GM21528 (cell line): ENCODE measurements at regions not wholly inside any gene's neighbourhood (a gene's known extent, or its start where the extent isn't known, plus 50 kb on each side); places are given as distances from the start of the nearest gene placed in this dataset.
"Not testable (repeated sequence)": the region's sequence is repeated elsewhere in the genome, so short reads cannot be mapped to it uniquely, and the experiment has no call there.

ENCODE experiments used
- ATAC-seq: cut with Tn5 transposase; IDR thresholded peaks from one replicate; pipeline ENCODE4 v1.9.1; 2021; ENCODE audit warnings: mild to moderate bottlenecking, moderate library complexity; ENCODE audit not compliant: unreplicated experiment, low FRiP score

DNA sequence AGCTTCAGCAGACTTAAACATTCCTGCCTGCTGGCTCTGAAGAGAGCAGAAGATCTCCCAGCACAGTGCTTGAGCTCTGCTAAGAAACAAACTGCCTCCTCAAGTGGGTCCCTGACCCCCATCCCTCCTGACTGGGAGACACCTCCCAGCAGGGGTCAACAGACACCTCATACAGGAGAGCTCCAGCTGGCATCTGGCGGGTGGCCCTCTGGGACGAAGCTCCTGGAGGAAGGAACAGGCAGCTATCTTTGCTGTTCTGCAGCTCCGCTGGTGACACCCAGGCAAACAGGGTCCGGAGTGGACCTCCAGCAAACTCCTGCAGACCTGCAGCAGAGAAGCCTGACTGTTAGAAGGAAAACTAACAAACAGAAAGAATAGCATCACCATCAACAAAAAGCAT lies 139.3 kb downstream of the ATXN7L3B start:
- not testable (repeated sequence) for ATAC-seq

- no peak for ATAC-seq
These were observed 147.8 kb downstream of the ATXN7L3B start for GRCh38 chr12:74685385-74685784.

DNA sequence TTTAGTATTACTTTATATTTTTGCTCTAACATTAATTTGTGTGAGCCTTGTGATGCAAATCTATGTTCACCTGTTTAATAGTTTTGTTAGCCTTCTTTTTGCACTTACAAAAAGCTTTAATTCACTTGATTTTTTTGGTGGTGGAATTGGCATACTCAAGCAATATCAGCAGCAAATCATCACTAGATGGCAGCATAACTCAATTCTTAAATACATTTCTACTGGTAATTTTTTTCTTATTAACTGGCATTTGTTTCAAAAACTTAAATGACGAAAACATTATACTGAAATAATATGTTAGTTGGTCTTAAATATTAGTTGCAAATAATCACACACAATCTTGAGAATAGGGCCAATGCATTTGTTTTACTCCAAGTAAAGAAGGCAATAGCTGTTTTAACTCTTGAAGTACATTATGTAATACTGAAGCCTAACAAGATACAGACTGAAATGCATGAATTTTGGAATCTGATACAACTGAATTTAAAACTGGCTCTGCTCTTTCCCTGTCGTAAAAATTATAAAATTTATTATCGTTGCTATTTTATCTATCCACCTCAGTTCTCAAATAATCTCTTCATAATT lies 151.5 kb downstream of the ATXN7L3B start:
- no peak for ATAC-seq

GRCh38 chr12:74689929-74690328 lies 152.3 kb downstream of the ATXN7L3B start:
- no peak for ATAC-seq

DNA sequence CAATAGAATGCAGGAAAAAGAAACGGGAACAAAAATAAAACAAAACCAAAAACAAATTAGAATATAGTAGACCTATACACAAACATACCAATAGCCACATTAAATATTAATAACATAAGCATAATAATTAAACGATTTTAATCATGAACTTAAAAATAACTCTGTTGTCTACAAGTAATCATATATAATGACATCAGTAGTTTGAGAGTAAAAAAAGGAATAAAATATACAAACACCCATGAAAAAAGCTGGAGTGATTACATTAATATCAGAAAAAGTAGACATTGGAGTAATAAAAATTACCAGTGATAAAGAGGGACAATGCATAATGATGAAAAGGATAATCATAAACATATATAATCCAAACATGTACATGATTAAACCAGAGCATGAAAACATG lies 181.8 kb downstream of the ATXN7L3B start:
- no peak for ATAC-seq

DNA sequence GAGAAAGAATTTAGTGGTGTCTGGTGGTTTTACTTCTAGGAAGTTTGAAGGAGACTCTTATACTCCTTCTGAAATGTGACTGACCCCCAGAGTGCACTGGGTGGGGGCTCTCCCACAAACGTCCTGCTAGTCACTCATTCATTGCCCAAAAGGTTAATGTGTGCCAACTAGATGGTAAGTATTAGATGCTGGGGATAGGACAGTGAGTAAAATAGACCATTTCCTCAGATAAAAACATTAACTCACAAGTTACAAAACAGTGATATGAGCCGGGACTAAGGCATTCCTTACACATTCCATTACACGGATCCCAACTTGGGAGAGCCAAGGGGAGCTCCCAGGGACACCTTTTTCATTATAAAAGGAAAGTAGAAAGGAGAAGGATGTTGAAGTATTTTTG lies 185.1 kb downstream of the ATXN7L3B start:
- ATAC-seq, result no peak

DNA sequence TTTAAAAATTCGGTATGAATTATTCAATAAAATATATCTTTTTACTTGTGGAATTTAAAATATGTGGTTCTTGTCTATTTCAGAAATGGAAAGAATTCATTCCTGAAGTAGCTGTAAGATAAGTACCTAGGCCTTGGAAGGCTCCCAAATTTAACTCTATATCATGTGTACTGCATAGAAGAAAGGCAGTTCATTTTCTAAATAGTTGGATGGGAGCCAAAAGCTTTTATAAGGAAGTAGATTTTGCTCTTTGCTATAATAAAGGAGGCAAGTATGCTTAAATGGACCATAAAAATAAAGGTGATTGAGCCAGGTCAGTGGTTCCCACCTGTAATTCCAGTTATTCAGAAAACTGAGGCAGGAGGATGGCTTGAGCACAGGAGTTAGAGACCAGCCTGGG lies 187.5 kb downstream of the ATXN7L3B start:
- ATAC-seq, result no peak

DNA sequence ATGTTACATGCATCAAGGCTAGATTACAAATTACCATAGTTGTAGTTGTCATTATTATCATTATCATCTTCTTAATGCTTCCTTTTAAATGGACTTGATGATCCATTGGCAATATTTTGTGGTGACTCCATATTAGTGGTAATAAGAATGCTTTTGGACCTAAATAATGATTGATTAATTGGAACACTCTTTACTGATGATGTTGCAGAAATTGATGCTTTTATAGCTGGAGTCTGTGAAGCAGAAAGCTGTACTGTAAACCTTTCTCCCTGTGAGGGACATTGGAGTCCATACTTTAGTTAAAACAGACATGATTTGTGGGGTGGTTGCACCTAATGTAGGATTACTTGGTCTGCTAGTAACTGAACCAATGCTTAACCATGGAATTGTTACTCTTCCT lies 190.4 kb downstream of the ATXN7L3B start:
- no peak for ATAC-seq

DNA sequence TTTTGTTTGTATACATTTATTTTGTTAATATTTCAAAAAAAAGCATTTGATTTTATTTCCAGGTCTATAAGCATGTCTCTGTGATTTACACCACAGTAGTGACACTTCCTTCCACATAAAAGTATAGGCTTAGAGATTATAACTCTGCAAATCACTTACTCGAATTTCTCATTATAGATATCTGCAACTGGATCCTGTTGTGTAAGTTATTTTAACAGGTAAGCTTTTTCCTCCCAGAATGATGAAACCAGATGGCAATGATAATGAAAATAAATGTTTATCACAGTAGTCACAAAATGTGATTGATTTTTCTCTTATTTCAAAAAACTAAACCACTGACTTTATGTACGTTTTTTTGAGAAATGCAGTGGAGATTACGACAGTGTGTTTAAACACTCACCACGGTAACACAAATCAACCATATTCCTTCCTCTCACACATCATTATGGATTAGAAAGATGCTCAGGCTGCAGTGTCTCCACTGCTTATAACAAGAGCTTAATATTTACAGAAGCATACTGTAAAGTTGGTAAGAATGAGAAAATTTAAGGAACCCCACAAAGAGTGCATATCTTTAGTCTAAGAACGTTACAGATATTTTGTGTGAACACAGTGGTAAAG lies 194.6 kb downstream of the ATXN7L3B start:
- no peak for ATAC-seq

DNA sequence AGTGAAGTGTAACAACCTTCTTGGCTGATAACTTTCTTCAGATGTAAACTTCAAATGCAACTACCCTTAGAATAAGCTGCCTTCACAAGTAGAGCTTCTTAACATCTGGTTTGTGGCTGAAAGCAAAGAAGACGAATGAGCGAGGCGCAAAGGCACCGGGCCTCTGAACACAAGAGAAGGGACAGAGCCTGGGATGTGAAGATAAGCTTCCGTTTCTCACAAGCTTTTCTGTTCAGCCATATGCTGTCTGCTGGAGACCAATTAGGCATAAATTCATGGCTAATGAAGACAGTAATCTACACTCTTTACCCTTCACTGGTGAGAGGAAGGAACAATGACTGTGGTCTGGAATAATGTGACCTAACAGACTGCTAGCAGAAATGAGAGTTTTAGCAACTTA lies 195.2 kb downstream of the ATXN7L3B start:
- no peak for ATAC-seq

DNA sequence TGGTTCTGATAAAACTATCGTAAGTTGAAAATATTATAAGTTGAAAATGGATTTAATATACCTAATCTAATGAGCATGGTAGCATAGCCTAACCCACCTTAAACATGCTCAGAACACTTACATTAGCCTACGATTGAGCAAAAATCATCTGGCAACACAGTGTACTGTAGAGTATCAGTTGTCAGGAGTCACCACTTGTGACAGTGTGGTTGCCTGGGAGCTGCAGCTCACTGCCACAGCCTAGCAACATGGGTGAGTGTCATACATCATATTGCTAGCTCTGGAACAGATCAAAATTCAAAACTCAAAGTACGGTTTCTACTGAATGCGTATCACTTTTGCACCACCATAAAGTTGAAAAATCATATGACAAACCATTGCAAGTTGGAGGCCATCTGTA lies 203.5 kb downstream of the ATXN7L3B start:
- ATAC-seq, result no peak

GRCh38 chr12:74747305-74747704 lies 209.7 kb downstream of the ATXN7L3B start:
- ATAC-seq, result no peak

GRCh38 chr12:74751441-74751840 lies 213.8 kb downstream of the ATXN7L3B start:
- ATAC-seq, result no peak

GRCh38 chr12:74752215-74752614 lies 214.6 kb downstream of the ATXN7L3B start:
- no peak for ATAC-seq

DNA sequence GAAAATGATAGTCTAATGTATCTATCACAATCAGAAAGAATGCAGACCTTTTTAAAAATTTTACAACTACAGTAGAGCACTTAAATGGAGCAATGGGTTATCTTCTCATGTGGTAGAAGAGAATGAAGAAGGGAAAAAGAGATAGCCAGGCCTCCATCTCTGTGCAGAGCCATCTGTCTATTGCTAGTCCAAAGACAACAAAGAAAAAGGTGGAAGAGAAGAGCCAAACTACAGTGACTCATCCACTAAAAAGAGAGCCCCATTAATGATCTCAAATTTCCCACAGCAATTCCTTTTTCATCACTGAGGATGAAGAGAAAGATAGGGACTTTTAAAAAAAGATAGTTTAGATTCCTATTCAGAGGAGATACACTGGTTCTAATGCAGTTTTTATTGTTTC lies 232.9 kb downstream of the ATXN7L3B start:
- no peak for ATAC-seq

DNA sequence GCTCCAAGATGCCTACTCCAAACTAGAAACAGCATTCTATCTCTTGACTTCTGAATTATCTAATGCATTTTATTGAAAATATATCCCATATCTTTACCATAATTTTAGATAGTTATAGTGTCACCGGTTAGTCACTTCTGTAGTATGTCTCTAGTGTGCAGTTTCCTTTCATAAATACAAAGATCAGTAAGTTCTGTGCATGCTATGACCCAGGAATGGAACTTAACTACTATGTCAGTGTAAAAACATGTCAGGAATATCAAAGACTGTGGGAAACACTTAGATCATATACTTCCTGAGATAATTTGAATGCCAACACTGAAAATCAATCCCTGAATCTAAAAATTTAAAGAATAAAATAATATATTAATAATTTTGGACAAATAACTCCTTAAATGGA lies 237.6 kb downstream of the ATXN7L3B start:
- ATAC-seq, result no peak

DNA sequence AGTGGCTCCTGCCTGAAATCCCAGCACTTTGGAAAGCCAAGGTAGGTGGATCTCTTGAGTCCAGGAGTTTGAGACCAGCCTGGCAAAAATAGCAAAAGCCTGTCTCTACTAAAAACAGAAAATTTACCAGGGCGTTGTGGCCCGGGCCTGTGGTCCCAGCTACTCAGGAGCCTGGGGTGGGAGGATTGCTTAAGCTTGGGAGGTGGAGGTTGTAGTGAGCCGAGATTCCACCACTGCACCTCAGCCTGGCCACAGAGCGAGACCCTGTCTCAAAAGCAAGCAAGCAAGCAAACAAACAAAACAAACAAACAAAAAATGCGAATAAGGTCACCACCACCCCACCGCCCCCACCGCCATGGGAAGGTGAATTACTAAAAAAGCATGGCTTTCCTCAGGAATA lies 238.7 kb downstream of the ATXN7L3B start:
- ATAC-seq, result no peak

- no peak for ATAC-seq
These were observed 242.7 kb downstream of the ATXN7L3B start for GRCh38 chr12:74780182-74780849.

GRCh38 chr12:74780850-74781241 lies 243.2 kb downstream of the ATXN7L3B start:
- ATAC-seq, result not testable (repeated sequence)

GRCh38 chr12:74781991-74782485 lies 244.4 kb downstream of the ATXN7L3B start:
- no peak for ATAC-seq

GRCh38 chr12:74790931-74791330 lies 253.3 kb downstream of the ATXN7L3B start:
- no peak for ATAC-seq

- no peak for ATAC-seq
These were observed 253.7 kb downstream of the ATXN7L3B start for GRCh38 chr12:74791365-74791764.
